Fibroblast of lung (primary cell): ENCODE measurements at regions not wholly inside any gene's neighbourhood (a gene's known extent, or its start where the extent isn't known, plus 50 kb on each side); places are given as distances from the start of the nearest gene placed in this dataset.
"Not testable (repeated sequence)": the region's sequence is repeated elsewhere in the genome, so short reads cannot be mapped to it uniquely, and the experiment has no call there.

Experiments used
- DNase-seq, 2 donors: peaks; one replicate each; pipeline versions ENCODE4 v3.0.0 to v3.0.0-alpha.2; 2010; ENCODE audit warnings: low read depth in 2 of 2
- H2AFZ ChIP-seq: 2 replicates; pipeline ENCODE4 v1.5.1; 2012; ENCODE audit warnings: low read length, control low read depth, inconsistent platforms
- H3K27ac ChIP-seq: 2 replicates; pipeline ENCODE4 v1.5.1; 2011; ENCODE audit warnings: low read length, control low read depth; ENCODE audit not compliant: insufficient read depth
- H3K27me3 ChIP-seq: 2 replicates; pipeline ENCODE4 v1.5.1; 2011; ENCODE audit warnings: mild to moderate bottlenecking, low read length; ENCODE audit not compliant: control insufficient read depth, insufficient read depth
- H3K36me3 ChIP-seq: 2 replicates; pipeline ENCODE4 v1.5.1; 2011; ENCODE audit warnings: low read length; ENCODE audit not compliant: control insufficient read depth, insufficient read depth
- H3K4me1 ChIP-seq: 2 replicates; pipeline ENCODE4 v1.5.1; 2011; ENCODE audit warnings: low read length; ENCODE audit not compliant: control insufficient read depth, insufficient read depth; ENCODE audit errors: extremely low read depth
- H3K4me2 ChIP-seq: 2 replicates; pipeline ENCODE4 v1.5.1; 2011; ENCODE audit warnings: low read length, control low read depth; ENCODE audit not compliant: insufficient read depth; ENCODE audit errors: extremely low read depth
- H3K4me3 ChIP-seq, 4 experiments: fragments of 200-600 bp in 1 of 4; sonication (generic) in 1 of 4; replicated peaks in 1 of 4; 2 replicates each; pipeline ENCODE4 v1.5.1; 2011 to 2016; ENCODE audit warnings: low read length in 4 of 4, low read depth in 3 of 4, mild to moderate bottlenecking in 3 of 4, control low read depth in 2 of 4, inconsistent platforms in 1 of 4, mixed read lengths in 1 of 4; ENCODE audit not compliant: insufficient read depth in 1 of 4; ENCODE audit errors: control extremely low read depth in 1 of 4
- H3K79me2 ChIP-seq: 2 replicates; pipeline ENCODE4 v1.5.1; 2012; ENCODE audit warnings: mild to moderate bottlenecking, low read length, inconsistent platforms; ENCODE audit not compliant: control insufficient read depth, insufficient read depth
- H3K9ac ChIP-seq: 2 replicates; pipeline ENCODE4 v1.5.1; 2011; ENCODE audit warnings: mild to moderate bottlenecking, low read length, control low read depth; ENCODE audit not compliant: insufficient read depth
- H3K9me3 ChIP-seq: 2 replicates; pipeline ENCODE4 v1.5.1; 2012; ENCODE audit warnings: low read depth, low read length; ENCODE audit not compliant: control insufficient read depth, insufficient read depth
- H4K20me1 ChIP-seq: 2 replicates; pipeline ENCODE4 v1.5.1; 2011; ENCODE audit warnings: low read length; ENCODE audit not compliant: control insufficient read depth, insufficient read depth; ENCODE audit errors: extremely low read depth

- H2AFZ ChIP-seq, H3K4me2 ChIP-seq, H4K20me1 ChIP-seq, DNase-seq, H3K4me3 ChIP-seq, H3K36me3 ChIP-seq, H3K9me3 ChIP-seq, H3K27ac ChIP-seq, H3K9ac ChIP-seq, H3K4me1 ChIP-seq, H3K79me2 ChIP-seq, H3K27me3 ChIP-seq: not testable (repeated sequence)
These were observed 51.0 kb downstream of the NPIPB11 start for GRCh38 chr16:29355339-29356059.

- not testable (repeated sequence) for H2AFZ ChIP-seq, H4K20me1 ChIP-seq, H3K9me3 ChIP-seq, H3K4me2 ChIP-seq, H3K4me3 ChIP-seq, H3K27ac ChIP-seq, H3K27me3 ChIP-seq, H3K79me2 ChIP-seq, H3K4me1 ChIP-seq, H3K36me3 ChIP-seq, H3K9ac ChIP-seq
- DNase-seq, result peak in 1 of 2 donors; percentile 24
These were observed 52.1 kb downstream of the NPIPB11 start for GRCh38 chr16:29354449-29354848.

GRCh38 chr16:29352617-29352999 lies 53.9 kb downstream of the NPIPB11 start:
- not testable (repeated sequence) for H3K79me2 ChIP-seq, H3K4me3 ChIP-seq, H3K4me2 ChIP-seq, H4K20me1 ChIP-seq, H3K36me3 ChIP-seq, H3K27ac ChIP-seq, H3K27me3 ChIP-seq, H3K4me1 ChIP-seq, DNase-seq, H3K9me3 ChIP-seq, H2AFZ ChIP-seq, H3K9ac ChIP-seq

DNA sequence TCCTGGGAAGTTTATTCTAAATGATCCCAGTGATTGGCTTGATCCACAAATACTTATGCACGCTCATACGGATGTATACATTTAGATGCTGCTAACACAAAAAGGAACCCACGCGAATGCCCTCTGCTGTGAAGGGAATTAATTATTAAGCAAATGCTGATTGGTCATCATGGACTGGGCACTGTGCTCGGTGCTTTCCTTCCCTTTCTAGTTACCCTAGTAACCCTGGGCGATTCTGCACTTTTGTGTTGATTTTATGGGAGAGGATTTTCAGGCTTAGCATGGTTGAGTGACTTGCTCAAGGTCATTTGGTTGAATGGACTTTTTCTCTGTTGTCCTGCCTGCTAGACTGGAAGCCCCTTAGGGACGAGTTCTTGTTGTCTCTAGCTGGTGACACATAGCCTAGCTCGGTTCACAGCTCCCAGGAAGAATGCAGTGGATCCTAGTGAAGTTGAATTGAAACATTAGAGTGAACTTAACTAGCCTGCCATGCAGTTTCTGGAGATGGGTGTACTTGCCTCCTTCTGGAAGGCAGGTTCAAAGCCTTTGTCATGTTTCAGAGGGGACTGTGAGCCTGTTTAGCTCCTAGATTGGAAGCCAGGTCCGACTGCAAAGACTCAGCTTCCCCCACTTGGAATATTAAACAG lies 54.4 kb downstream of the NPIPB11 start:
- not testable (repeated sequence) for H3K79me2 ChIP-seq, H3K4me2 ChIP-seq, DNase-seq, H3K9ac ChIP-seq, H3K9me3 ChIP-seq, H4K20me1 ChIP-seq, H3K4me1 ChIP-seq, H3K36me3 ChIP-seq, H2AFZ ChIP-seq, H3K4me3 ChIP-seq, H3K27ac ChIP-seq, H3K27me3 ChIP-seq

- not testable (repeated sequence) for H3K4me3 ChIP-seq, H3K27ac ChIP-seq, H3K4me1 ChIP-seq, H3K27me3 ChIP-seq, H3K79me2 ChIP-seq, H2AFZ ChIP-seq, H3K4me2 ChIP-seq, H3K9ac ChIP-seq, H3K9me3 ChIP-seq, H3K36me3 ChIP-seq, H4K20me1 ChIP-seq, DNase-seq
These were observed 55.1 kb downstream of the NPIPB11 start for GRCh38 chr16:29351271-29351969.

DNA sequence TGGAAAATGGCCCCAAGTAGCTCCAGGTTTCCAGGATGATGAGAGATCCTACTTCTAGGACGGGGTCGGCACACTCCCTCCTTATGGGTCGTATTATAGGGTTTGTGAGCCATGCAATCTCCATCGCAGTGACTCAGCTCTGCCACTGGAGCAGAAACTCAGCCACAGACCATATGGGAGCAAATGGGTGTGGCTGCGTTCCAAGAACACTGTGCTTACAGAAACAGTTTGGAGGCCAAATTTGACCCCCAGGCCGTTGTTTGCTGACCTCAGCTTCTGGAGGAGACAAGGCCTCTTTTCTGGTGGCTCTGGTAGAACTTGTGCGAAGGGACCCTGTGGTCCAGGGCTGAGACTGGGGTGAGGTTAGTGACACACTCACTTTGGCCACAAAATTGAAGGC lies 56.5 kb downstream of the NPIPB11 start:
- not testable (repeated sequence) for H3K79me2 ChIP-seq

More for the DNA sequence above, 56.5 kb downstream of the NPIPB11 start:
- not testable (repeated sequence) for H3K36me3 ChIP-seq, H3K27me3 ChIP-seq, H3K9me3 ChIP-seq, H4K20me1 ChIP-seq, H3K27ac ChIP-seq, H2AFZ ChIP-seq, H3K4me1 ChIP-seq, H3K4me3 ChIP-seq, H3K4me2 ChIP-seq, H3K9ac ChIP-seq
- peak; percentile 90 to 97 for DNase-seq
